ENCODE measurements at regions not wholly inside any gene's neighbourhood (a gene's known extent, or its start where the extent isn't known, plus 50 kb on each side); places are given as distances from the start of the nearest gene placed in this dataset.
"Not testable (repeated sequence)": the region's sequence is repeated elsewhere in the genome, so short reads cannot be mapped to it uniquely, and the experiment has no call there.

DNA sequence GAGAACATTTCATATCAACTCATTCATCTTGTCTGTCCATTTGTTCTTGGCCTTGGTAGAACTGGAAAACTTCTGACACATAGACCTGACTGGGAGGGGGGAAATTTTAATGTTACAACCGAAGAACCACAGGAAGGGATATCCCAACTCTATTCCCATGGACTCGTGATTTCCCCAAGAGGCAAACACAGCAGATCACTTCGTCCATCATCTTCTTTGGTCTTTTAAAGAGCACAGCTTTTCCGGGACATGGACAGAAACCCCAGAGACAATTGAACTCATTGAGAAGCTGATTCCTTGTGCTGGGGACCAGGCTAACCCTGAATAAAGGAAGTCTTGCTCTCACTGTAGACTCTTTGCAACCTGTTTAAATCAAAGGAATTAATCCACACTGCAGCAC, 66.3 kb upstream of the TMEM170B start (continued):
- TF ChIP-seq ZBTB1 (tag by site-specific recombination; IDR thresholded peaks at IDR 0.05) (no peak), ZNF610 (tag by site-specific recombination; IDR thresholded peaks at IDR 0.05; ENCODE audit: borderline replicate concordance) (no peak)

DNA sequence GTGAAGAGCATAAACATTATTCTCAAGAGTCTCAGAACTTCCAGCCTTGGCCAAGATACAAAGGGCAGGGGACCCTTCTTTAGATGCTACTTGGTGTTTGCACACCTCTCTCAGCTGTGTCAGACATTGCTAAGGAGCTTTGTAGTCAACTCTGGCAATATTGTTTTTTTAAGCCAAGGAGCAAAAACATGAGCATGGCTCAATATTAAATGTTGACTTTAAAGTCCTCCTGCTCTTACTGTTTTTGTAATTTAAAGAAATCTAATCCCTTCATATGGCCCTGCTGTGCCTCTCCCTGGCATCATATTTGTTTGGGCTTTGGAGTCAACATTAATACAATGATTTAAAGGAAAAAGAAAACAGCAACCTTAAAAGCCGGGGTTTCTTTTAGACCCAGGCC, 67.9 kb upstream of the TMEM170B start:
- Histone ChIP-seq H3K36me3 (ENCODE audit: control insufficient read depth in 2 of 2, insufficient read depth in 1 of 2, low read length in 2 of 2) (no peaks in the 10 kb centered on the region), H3K9me3 (ENCODE audit: control insufficient read depth, insufficient read depth, low read depth, low read length) (no peaks in the 10 kb centered on the region), H3K4me1 (ENCODE audit: control insufficient read depth, insufficient read depth, low read length) (no peaks in the 10 kb centered on the region), H3K27ac (ENCODE audit: extremely low read depth, low read depth, low read length) (no peak overlapping the region), H3K4me3 (ENCODE audit: low read depth, low read length) (no peak overlapping the region)
- ChIA-PET POLR2A (no interaction called here), CTCF (no interaction called here)
- TF ChIP-seq ZNF341 (tag by site-specific recombination; IDR thresholded peaks at IDR 0.05; ENCODE audit: low read depth) (no peak), ZNF677 (tag by site-specific recombination; IDR thresholded peaks at IDR 0.05) (no peak), ZNF19 (tag by site-specific recombination; IDR thresholded peaks at IDR 0.05; ENCODE audit: low read depth) (no peak), GFI1B (tag by site-specific recombination; IDR thresholded peaks at IDR 0.05) (no peak), ZNF558 (tag by site-specific recombination; IDR thresholded peaks at IDR 0.05) (no peak), SP7 (tag by site-specific recombination; IDR thresholded peaks at IDR 0.05) (no peak), ZFP37 (tag by site-specific recombination; IDR thresholded peaks at IDR 0.05) (no peak)
- TF ChIP-seq, protein P1, sequence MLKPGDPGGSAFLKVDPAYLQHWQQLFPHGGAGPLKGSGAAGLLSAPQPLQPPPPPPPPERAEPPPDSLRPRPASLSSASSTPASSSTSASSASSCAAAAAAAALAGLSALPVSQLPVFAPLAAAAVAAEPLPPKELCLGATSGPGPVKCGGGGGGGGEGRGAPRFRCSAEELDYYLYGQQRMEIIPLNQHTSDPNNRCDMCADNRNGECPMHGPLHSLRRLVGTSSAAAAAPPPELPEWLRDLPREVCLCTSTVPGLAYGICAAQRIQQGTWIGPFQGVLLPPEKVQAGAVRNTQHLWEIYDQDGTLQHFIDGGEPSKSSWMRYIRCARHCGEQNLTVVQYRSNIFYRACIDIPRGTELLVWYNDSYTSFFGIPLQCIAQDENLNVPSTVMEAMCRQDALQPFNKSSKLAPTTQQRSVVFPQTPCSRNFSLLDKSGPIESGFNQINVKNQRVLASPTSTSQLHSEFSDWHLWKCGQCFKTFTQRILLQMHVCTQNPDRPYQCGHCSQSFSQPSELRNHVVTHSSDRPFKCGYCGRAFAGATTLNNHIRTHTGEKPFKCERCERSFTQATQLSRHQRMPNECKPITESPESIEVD (tag by site-specific recombination; IDR thresholded peaks at IDR 0.05): no peak

DNA sequence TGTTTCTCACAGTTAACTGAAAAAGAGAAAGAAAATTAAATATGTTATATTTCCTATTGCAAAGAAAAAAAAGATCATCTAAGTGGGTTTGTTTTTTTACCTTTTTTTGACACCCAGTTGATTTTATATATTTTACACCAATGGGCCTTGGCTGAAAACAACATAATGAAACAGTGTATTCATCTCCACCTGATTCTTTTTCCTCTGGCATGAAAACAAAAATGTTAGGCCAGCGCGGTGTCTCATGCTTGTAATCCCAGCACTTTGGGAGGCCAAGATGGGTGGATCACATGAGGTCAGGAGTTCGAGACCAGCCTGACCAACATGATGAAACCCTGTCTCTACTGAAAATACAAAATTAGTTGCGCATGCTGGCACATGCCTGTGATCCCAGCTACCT, 69.3 kb upstream of the TMEM170B start:
- POLR2A ChIA-PET; H3K9me3 ChIP-seq (ENCODE audit: control insufficient read depth, insufficient read depth, low read depth, low read length); CTCF ChIA-PET; H3K4me1 ChIP-seq (ENCODE audit: control insufficient read depth, insufficient read depth, low read length); H3K27ac ChIP-seq (ENCODE audit: extremely low read depth, low read depth, low read length); H3K4me3 ChIP-seq (ENCODE audit: low read depth, low read length); H3K36me3 ChIP-seq (ENCODE audit: control insufficient read depth in 2 of 2, insufficient read depth in 1 of 2, low read length in 2 of 2): not testable (repeated sequence)

DNA sequence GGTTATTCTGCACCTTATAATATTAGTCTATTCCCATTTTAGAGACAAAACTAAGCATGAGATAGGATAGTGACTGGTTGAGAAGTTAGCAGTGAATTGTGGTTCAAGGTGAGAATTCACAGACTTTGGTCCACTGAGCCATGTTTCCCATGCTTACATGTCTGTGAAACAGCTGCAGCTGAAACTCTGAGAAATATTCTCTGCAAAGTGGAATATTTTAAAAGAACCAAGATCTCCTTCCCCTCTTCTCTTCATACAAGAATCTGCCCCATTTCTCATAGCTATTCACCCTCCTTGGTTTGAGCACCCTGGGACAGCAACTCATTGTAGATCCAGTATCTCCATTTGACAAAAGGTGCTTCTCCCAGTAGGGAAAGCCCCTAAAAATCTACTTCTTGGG, 70.2 kb upstream of the TMEM170B start:
- ChIA-PET POLR2A (no interaction called here), CTCF (no interaction called here)
- TF ChIP-seq SP7 (tag by site-specific recombination; IDR thresholded peaks at IDR 0.05) (no peak), ZNF324 (tag by site-specific recombination; IDR thresholded peaks at IDR 0.05) (no peak), ZNF394 (tag by site-specific recombination; IDR thresholded peaks at IDR 0.05; ENCODE audit: borderline replicate concordance) (no peak), ZNF350 (tag by site-specific recombination; IDR thresholded peaks at IDR 0.05) (no peak), ZNF19 (tag by site-specific recombination; IDR thresholded peaks at IDR 0.05; ENCODE audit: low read depth) (no peak), ZNF423 (tag by site-specific recombination; IDR thresholded peaks at IDR 0.05) (no peak), MEIS1 (CRISPR knock-in tag; IDR thresholded peaks at IDR 0.05; ENCODE audit: borderline replicate concordance) (no peak)

DNA sequence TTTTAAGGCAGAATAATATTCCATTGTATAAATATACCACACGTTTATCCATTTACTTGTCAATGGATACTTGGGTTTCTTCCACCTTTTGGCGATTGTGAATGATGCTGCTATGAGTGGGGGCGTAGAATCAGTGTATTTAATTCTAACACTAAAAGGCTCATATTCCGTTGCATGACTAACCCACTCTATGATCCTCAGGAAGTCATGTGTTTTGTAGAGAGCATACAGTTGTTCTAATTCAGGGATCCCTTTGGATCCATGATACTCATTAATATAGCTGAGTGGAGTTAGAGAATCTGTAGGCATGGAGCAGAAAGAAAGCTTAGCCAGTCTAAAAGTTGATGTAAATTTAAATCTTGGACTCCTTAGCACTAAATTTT, 74.2 kb upstream of the TMEM170B start:
- Histone ChIP-seq H3K36me3 (ENCODE audit: control insufficient read depth in 2 of 2, insufficient read depth in 1 of 2, low read length in 2 of 2) (no peaks in the 10 kb centered on the region), H3K4me1 (ENCODE audit: control insufficient read depth, insufficient read depth, low read length) (no peaks in the 10 kb centered on the region; the same call in 1 of the 2 replicates), H3K27ac (ENCODE audit: extremely low read depth, low read depth, low read length) (no peak overlapping the region), H3K4me3 (ENCODE audit: low read depth, low read length) (no peak overlapping the region), H3K9me3 (ENCODE audit: control insufficient read depth, insufficient read depth, low read depth, low read length) (no peaks in the 10 kb centered on the region)
- ChIA-PET POLR2A (no interaction called here), CTCF (no interaction called here)
- no peak for TF ChIP-seq ZNF747 (tag by site-specific recombination; IDR thresholded peaks at IDR 0.05)
- TF ChIP-seq, protein P2, sequence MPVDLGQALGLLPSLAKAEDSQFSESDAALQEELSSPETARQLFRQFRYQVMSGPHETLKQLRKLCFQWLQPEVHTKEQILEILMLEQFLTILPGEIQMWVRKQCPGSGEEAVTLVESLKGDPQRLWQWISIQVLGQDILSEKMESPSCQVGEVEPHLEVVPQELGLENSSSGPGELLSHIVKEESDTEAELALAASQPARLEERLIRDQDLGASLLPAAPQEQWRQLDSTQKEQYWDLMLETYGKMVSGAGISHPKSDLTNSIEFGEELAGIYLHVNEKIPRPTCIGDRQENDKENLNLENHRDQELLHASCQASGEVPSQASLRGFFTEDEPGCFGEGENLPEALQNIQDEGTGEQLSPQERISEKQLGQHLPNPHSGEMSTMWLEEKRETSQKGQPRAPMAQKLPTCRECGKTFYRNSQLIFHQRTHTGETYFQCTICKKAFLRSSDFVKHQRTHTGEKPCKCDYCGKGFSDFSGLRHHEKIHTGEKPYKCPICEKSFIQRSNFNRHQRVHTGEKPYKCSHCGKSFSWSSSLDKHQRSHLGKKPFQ (tag by site-specific recombination; IDR thresholded peaks at IDR 0.05): no peak
- no peak for TF ChIP-seq ZSCAN5A (tag by site-specific recombination; IDR thresholded peaks at IDR 0.05)
- TF ChIP-seq, protein P1 (tag by site-specific recombination; IDR thresholded peaks at IDR 0.05): no peak
- no peak for TF ChIP-seq ZNF335 (tag by site-specific recombination; conservative IDR thresholded peaks at IDR 0.05)
- no peak for TF ChIP-seq ZNF155 (tag by site-specific recombination; IDR thresholded peaks at IDR 0.05)
- no peak for TF ChIP-seq ZFHX2 (tag by site-specific recombination; conservative IDR thresholded peaks at IDR 0.05)
- no peak for TF ChIP-seq YY1 (tag by site-specific recombination; IDR thresholded peaks at IDR 0.05)

More for the DNA sequence above, 70.2 kb upstream of the TMEM170B start:
- H3K36me3 ChIP-seq (ENCODE audit: control insufficient read depth in 2 of 2, insufficient read depth in 1 of 2, low read length in 2 of 2): no peaks in the 10 kb centered on the region
- H3K4me3 ChIP-seq (ENCODE audit: low read depth, low read length): no peak overlapping the region
- no peak overlapping the region for H3K27ac ChIP-seq (ENCODE audit: extremely low read depth, low read depth, low read length)
- no peaks in the 10 kb centered on the region for H3K9me3 ChIP-seq (ENCODE audit: control insufficient read depth, insufficient read depth, low read depth, low read length)
- H3K4me1 ChIP-seq (ENCODE audit: control insufficient read depth, insufficient read depth, low read length): no peaks in the 10 kb centered on the region
